HepG2 (cell line): ENCODE measurements at regions not wholly inside any gene's neighbourhood (a gene's known extent, or its start where the extent isn't known, plus 50 kb on each side); places are given as distances from the start of the nearest gene placed in this dataset.

Experiments used
- ATAC-seq: fragments of 200-7000 bp; cut with Tn5 transposase; 3 replicates; pipeline ENCODE4 v1.9.1; 2020; ENCODE audit warnings: mild to moderate bottlenecking, moderate library complexity
- BruUV-seq: library from RNA; stranded (reverse); fragments of 400-500 nt; replicated peaks from 2 replicates; lab custom pipeline; 2021; lab: Mats Ljungman, UMichigan
- CTCF ChIA-PET: fragments of 300-600 bp; formaldehyde crosslinking; extraction: SDS; loops from one replicate; lab custom pipeline; 2021; ENCODE audit warnings: low total read pairs, inconsistent platforms, low intra/inter-chr PET ratio; lab: Yijun Ruan, JAX
- POLR2A ChIA-PET: fragments of 350-600 bp; sonication (Branson Sonifier 250); formaldehyde crosslinking; loops from one replicate; lab custom pipeline; 2020; ENCODE audit warnings: antibody characterized with exemption, inconsistent platforms; lab: Yijun Ruan, JAX
- DNase-seq: peaks from one replicate; pipeline ENCODE4 v3.0.0-alpha.2; 2015; ENCODE audit warnings: low spot score
- FAIRE-seq: peaks from 3 replicates; lab custom pipeline; 2011; peaks lifted over from hg19 to GRCh38; lab: Jason Lieb, UNC
- H2AFZ ChIP-seq: one replicate; pipeline ENCODE4 v1.6.1; 2011; ENCODE audit warnings: low read length, inconsistent platforms
- H3K27ac ChIP-seq: fragments of 300-600 bp; 3 replicates; pipeline ENCODE4 v1.8.0; 2011; ENCODE audit warnings: mixed run types, mild to moderate bottlenecking, mixed read lengths, low read length, inconsistent platforms; ENCODE audit not compliant: insufficient read depth; ENCODE audit errors: extremely low read length
- H3K27me3 ChIP-seq, 2 experiments: fragments of 200-600 bp in 1 of 2; 2 replicates in 1 of 2; 3 replicates in 1 of 2; pipeline versions ENCODE4 v1.6.0 to v1.8.0; 2011; ENCODE audit warnings: low read length in 2 of 2, mild to moderate bottlenecking in 2 of 2, moderate library complexity in 2 of 2, inconsistent platforms in 1 of 2; ENCODE audit not compliant: insufficient read depth in 2 of 2, control insufficient read depth in 1 of 2
- H3K36me3 ChIP-seq, 2 experiments: fragments of 200-600 bp in 1 of 2; replicated peaks in 1 of 2; 2 replicates in 1 of 2; 3 replicates in 1 of 2; pipeline versions ENCODE4 v1.5.1 to v1.8.0; 2011; ENCODE audit warnings: low read length in 2 of 2, inconsistent platforms in 1 of 2; ENCODE audit not compliant: insufficient read depth in 2 of 2, control insufficient read depth in 1 of 2
- H3K4me1 ChIP-seq: 2 replicates; pipeline ENCODE4 v1.5.1; 2012; ENCODE audit warnings: low read length, inconsistent platforms; ENCODE audit not compliant: insufficient read depth
- H3K4me2 ChIP-seq: 2 replicates; pipeline ENCODE4 v1.6.0; 2011; ENCODE audit warnings: low read depth, low read length, inconsistent platforms
- H3K4me3 ChIP-seq, 3 experiments: fragments of 200-600 bp in 1 of 3; sonication (generic), shearing (Covaris generic) in 1 of 3; replicated peaks in 1 of 3; 2 replicates each; pipeline ENCODE4 v1.5.1; 2011 to 2016; ENCODE audit warnings: low read length in 3 of 3, inconsistent platforms in 2 of 3, low read depth in 2 of 3, mild to moderate bottlenecking in 2 of 3, control low read depth in 1 of 3, mixed read lengths in 1 of 3; ENCODE audit not compliant: insufficient read depth in 1 of 3
- H3K79me2 ChIP-seq: one replicate; pipeline ENCODE4 v1.6.1; 2011; ENCODE audit warnings: low read length, inconsistent platforms; ENCODE audit not compliant: insufficient read depth
- H3K9ac ChIP-seq: 2 replicates; pipeline ENCODE4 v1.6.0; 2011; ENCODE audit warnings: mild to moderate bottlenecking, low read depth, low read length, inconsistent platforms; ENCODE audit not compliant: insufficient read depth
- H3K9me3 ChIP-seq: 2 replicates; pipeline ENCODE4 v1.5.1; 2012; ENCODE audit warnings: mild to moderate bottlenecking, low read length
- H4K20me1 ChIP-seq: 2 replicates; pipeline ENCODE4 v1.6.0; 2011; ENCODE audit warnings: inconsistent platforms, mild to moderate bottlenecking, low read length, moderate library complexity; ENCODE audit not compliant: insufficient read depth
- AGO2 ChIP-seq: fragments of 200-400 bp; formaldehyde crosslinking; optimal IDR thresholded peaks from 2 replicates; pipeline ENCODE3; 2017; ENCODE audit warnings: mild to moderate bottlenecking, low read depth, low read length, moderate library complexity
- ATF1 ChIP-seq: IDR thresholded peaks from 2 replicates; pipeline ENCODE4 v1.6.1; 2016; ENCODE audit warnings: mild to moderate bottlenecking, control low read depth
- FOXJ3 ChIP-seq: sonication (generic); formaldehyde crosslinking; IDR thresholded peaks from 2 replicates; pipeline ENCODE4 v1.4.0; 2020; ENCODE audit warnings: missing genetic modification reagents, mild to moderate bottlenecking, borderline replicate concordance
- FOXP1 ChIP-seq, 2 experiments: fragments of 450-650 bp in 1 of 2; IDR thresholded peaks; 2 replicates each; pipeline ENCODE4 v1.6.1; 2017 to 2018; ENCODE audit warnings: antibody characterized with exemption in 1 of 2
- JDP2 ChIP-seq: sonication (generic); formaldehyde crosslinking; IDR thresholded peaks from 2 replicates; pipeline ENCODE4 v1.8.1; 2022; ENCODE audit warnings: missing genetic modification reagents, borderline replicate concordance
- KAT2B ChIP-seq: fragments of 150-350 bp; IDR thresholded peaks from 2 replicates; pipeline ENCODE4 v1.6.1; 2014; ENCODE audit warnings: low read depth, low read length, borderline replicate concordance
- MXI1 ChIP-seq: IDR thresholded peaks from 3 replicates; pipeline ENCODE4 v1.6.1; 2012; ENCODE audit warnings: low read depth, low read length, inconsistent platforms, borderline replicate concordance
- PHF21A ChIP-seq: sonication (generic); formaldehyde crosslinking; IDR thresholded peaks from 2 replicates; pipeline ENCODE4 v1.5.0; 2020; ENCODE audit warnings: mild to moderate bottlenecking, missing genetic modification reagents
- TCF7 ChIP-seq: sonication (generic); IDR thresholded peaks from 2 replicates; pipeline ENCODE4 v1.6.1; 2016; ENCODE audit warnings: antibody characterized with exemption, low read depth
- ZNF556 ChIP-seq: sonication (generic); formaldehyde crosslinking; IDR thresholded peaks from 2 replicates; pipeline ENCODE4 v1.4.0; 2020; ENCODE audit warnings: mild to moderate bottlenecking, missing genetic modification reagents, borderline replicate concordance
- ZNF563 ChIP-seq: sonication (generic); formaldehyde crosslinking; IDR thresholded peaks from 2 replicates; pipeline ENCODE4 v1.8.0; 2022; ENCODE audit warnings: mild to moderate bottlenecking, moderate library complexity, missing genetic modification reagents
- ZNF674 ChIP-seq: sonication (generic); formaldehyde crosslinking; IDR thresholded peaks from 2 replicates; pipeline ENCODE4 v1.5.0; 2020; ENCODE audit warnings: low read depth, mild to moderate bottlenecking, missing genetic modification reagents
- ZNF75D ChIP-seq: sonication (generic); formaldehyde crosslinking; IDR thresholded peaks from 2 replicates; pipeline ENCODE4 v1.8.1; 2023; ENCODE audit warnings: missing genetic modification reagents, mild to moderate bottlenecking, borderline replicate concordance
- ZSCAN29 ChIP-seq: sonication (generic); formaldehyde crosslinking; conservative IDR thresholded peaks from 2 replicates; pipeline ENCODE4 v1.4.0; 2020; ENCODE audit warnings: mild to moderate bottlenecking, missing genetic modification reagents
- WGBS: methylation state at CpG from one replicate; pipeline ENCODE4 v1.1.6; 2017; ENCODE audit warnings: low lambda C conversion rate; 5-methylcytosine and 5-hydroxymethylcytosine counted together
- in situ Hi-C: cut with HindIII; loops from 2 replicates; pipeline ENCODE4 v1.10.0; 2017; ENCODE audit warnings: low pct_unique_long_range_greater_than_20kb; ENCODE audit not compliant: extremely low pct_ligation_motif_present
- intact Hi-C: fragments of 100-400 bp; cut with micrococcal nuclease; formaldehyde crosslinking; loops from one replicate; pipeline ENCODE4 v1.10.0; 2022; ENCODE audit not compliant: unreplicated experiment
- TF ChIP-seq, protein P1 (sequence below): sonication (generic); formaldehyde crosslinking; IDR thresholded peaks from 2 replicates; pipeline ENCODE4 v1.8.0; 2022; ENCODE audit warnings: mild to moderate bottlenecking, missing genetic modification reagents; ENCODE audit not compliant: insufficient replicate concordance
- TF ChIP-seq, protein P2 (sequence below): sonication (generic); formaldehyde crosslinking; IDR thresholded peaks from 2 replicates; pipeline ENCODE4 v1.4.0; 2020; ENCODE audit warnings: mild to moderate bottlenecking, missing genetic modification reagents
- TF ChIP-seq, protein P3 (sequence below): sonication (generic); formaldehyde crosslinking; IDR thresholded peaks from 2 replicates; pipeline ENCODE4 v1.8.0; 2022; ENCODE audit warnings: mild to moderate bottlenecking, missing genetic modification reagents, borderline replicate concordance

GRCh38 chr6:156256161-156256560, 521.0 kb upstream of the ARID1B start:
- Histone ChIP-seq H3K79me2 (no peaks in the 10 kb centered on the region), H2AFZ (no peak overlapping the region), H3K36me3 (no peaks in the 10 kb centered on the region), H3K27me3 (peaks cover 0 to 5% of the 10 kb centered on the region in 2 experiments; a peak in 1 of 5 replicates), H3K27ac (no peak overlapping the region), H3K4me3 (no peak overlapping the region), H4K20me1 (no peaks in the 10 kb centered on the region), H3K9me3 (no peaks in the 10 kb centered on the region), H3K9ac (no peak overlapping the region), H3K4me2 (no peak overlapping the region), H3K4me1 (no peaks in the 10 kb centered on the region)
- TF ChIP-seq ZNF563 (CRISPR knock-in tag) (no peak), KAT2B (no peak), ZNF556 (CRISPR knock-in tag) (no peak), FOXJ3 (CRISPR knock-in tag) (no peak), ZNF674 (no peak), AGO2 (no peak), MXI1 (no peak), PHF21A (no peak), JDP2 (no peak), TCF7 (no peak), ZSCAN29 (CRISPR knock-in tag) (no peak), ATF1 (CRISPR knock-in tag) (no peak), ZNF75D (no peak), FOXP1 (IDR thresholded peaks at IDR 0.05) (no peak), FOXP1 (CRISPR knock-in tag; IDR thresholded peaks at IDR 0.05) (no peak)
- TF ChIP-seq, protein P1, sequence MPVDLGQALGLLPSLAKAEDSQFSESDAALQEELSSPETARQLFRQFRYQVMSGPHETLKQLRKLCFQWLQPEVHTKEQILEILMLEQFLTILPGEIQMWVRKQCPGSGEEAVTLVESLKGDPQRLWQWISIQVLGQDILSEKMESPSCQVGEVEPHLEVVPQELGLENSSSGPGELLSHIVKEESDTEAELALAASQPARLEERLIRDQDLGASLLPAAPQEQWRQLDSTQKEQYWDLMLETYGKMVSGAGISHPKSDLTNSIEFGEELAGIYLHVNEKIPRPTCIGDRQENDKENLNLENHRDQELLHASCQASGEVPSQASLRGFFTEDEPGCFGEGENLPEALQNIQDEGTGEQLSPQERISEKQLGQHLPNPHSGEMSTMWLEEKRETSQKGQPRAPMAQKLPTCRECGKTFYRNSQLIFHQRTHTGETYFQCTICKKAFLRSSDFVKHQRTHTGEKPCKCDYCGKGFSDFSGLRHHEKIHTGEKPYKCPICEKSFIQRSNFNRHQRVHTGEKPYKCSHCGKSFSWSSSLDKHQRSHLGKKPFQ (CRISPR knock-in tag) = no peak
- TF ChIP-seq, protein P2, sequence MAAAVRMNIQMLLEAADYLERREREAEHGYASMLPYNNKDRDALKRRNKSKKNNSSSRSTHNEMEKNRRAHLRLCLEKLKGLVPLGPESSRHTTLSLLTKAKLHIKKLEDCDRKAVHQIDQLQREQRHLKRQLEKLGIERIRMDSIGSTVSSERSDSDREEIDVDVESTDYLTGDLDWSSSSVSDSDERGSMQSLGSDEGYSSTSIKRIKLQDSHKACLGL (CRISPR knock-in tag) = no peak
- TF ChIP-seq, protein P3, sequence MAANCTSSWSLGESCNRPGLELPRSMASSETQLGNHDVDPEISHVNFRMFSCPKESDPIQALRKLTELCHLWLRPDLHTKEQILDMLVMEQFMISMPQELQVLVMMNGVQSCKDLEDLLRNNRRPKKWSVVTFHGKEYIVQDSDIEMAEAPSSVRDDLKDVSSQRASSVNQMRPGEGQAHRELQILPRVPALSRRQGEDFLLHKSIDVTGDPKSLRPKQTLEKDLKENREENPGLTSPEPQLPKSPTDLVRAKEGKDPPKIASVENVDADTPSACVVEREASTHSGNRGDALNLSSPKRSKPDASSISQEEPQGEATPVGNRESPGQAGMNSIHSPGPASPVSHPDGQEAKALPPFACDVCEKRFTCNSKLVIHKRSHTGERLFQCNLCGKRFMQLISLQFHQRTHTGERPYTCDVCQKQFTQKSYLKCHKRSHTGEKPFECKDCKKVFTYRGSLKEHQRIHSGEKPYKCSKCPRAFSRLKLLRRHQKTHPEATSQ = no peak
- DNase-seq (no peak), ATAC-seq (no peak), FAIRE-seq (no peak)
- intact Hi-C loops = no loop called here
- POLR2A ChIA-PET = no interaction called here
- CTCF ChIA-PET = no interaction called here
- WGBS = 67% methylated on average over 10 of the region's 10 CpGs
- in situ Hi-C loops = no loop called here
- BruUV-seq = no TSS peak
